Hepatocyte (in vitro differentiated cells): ENCODE measurements at regions not wholly inside any gene's neighbourhood (a gene's known extent, or its start where the extent isn't known, plus 50 kb on each side); places are given as distances from the start of the nearest gene placed in this dataset.
"Not testable (repeated sequence)": the region's sequence is repeated elsewhere in the genome, so short reads cannot be mapped to it uniquely, and the experiment has no call there.

Experiments used
- DNase-seq: peaks from one replicate; pipeline ENCODE4 v3.0.0-alpha.2; 2016; ENCODE audit warnings: low spot score
- H2AFZ ChIP-seq: fragments of 200-600 bp; sonication (generic); 2 replicates; pipeline ENCODE4 v1.6.0; 2016; ENCODE audit warnings: antibody characterized with exemption, mild to moderate bottlenecking
- H3K27ac ChIP-seq: fragments of 200-600 bp; sonication (generic); 2 replicates; pipeline ENCODE4 v1.5.1; 2016; ENCODE audit warnings: mild to moderate bottlenecking
- H3K27me3 ChIP-seq: fragments of 200-600 bp; sonication (generic); 2 replicates; pipeline ENCODE4 v1.6.1; 2016
- H3K36me3 ChIP-seq: fragments of 200-600 bp; sonication (generic); replicated peaks from 2 replicates; pipeline ENCODE4 v1.5.1; 2016; ENCODE audit warnings: low read depth; ENCODE audit not compliant: insufficient read depth
- H3K4me1 ChIP-seq: fragments of 200-600 bp; sonication (generic); 2 replicates; pipeline ENCODE4 v1.5.1; 2016; ENCODE audit warnings: mild to moderate bottlenecking, moderate library complexity; ENCODE audit not compliant: insufficient read depth
- H3K4me2 ChIP-seq: fragments of 200-600 bp; sonication (generic); 2 replicates; pipeline ENCODE4 v1.6.0; 2016
- H3K4me3 ChIP-seq: fragments of 200-600 bp; sonication (generic); 2 replicates; pipeline ENCODE4 v1.5.1; 2016; ENCODE audit warnings: mild to moderate bottlenecking
- H3K79me2 ChIP-seq: fragments of 200-600 bp; sonication (generic); 2 replicates; pipeline ENCODE4 v1.6.0; 2017; ENCODE audit warnings: mild to moderate bottlenecking
- H3K9me2 ChIP-seq: fragments of 200-600 bp; sonication (generic); replicated peaks from 2 replicates; pipeline ENCODE4 v1.6.0; 2017; ENCODE audit warnings: mild to moderate bottlenecking; ENCODE audit not compliant: insufficient read depth
- H3K9me3 ChIP-seq: fragments of 200-600 bp; sonication (generic); 2 replicates; pipeline ENCODE4 v1.5.1; 2016; ENCODE audit warnings: low read depth, mild to moderate bottlenecking
- H4K20me1 ChIP-seq: fragments of 200-600 bp; sonication (generic); 2 replicates; pipeline ENCODE4 v1.6.0; 2016; ENCODE audit warnings: mild to moderate bottlenecking; ENCODE audit not compliant: insufficient read depth, poor library complexity, severe bottlenecking
- CTCF ChIP-seq: fragments of 200-600 bp; sonication (generic); IDR thresholded peaks from 2 replicates; pipeline ENCODE4 v1.5.1; 2016; ENCODE audit warnings: antibody characterized with exemption, mild to moderate bottlenecking; ENCODE audit not compliant: poor library complexity
- EZH2 ChIP-seq: fragments of 200-600 bp; sonication (generic); IDR thresholded peaks from 2 replicates; pipeline ENCODE4 v1.6.1; 2016; ENCODE audit warnings: antibody characterized with exemption, mild to moderate bottlenecking, borderline replicate concordance
- EZH2phosphoT487 ChIP-seq: fragments of 200-600 bp; sonication (generic); IDR thresholded peaks from one replicate; pipeline ENCODE4 v1.6.1; 2018; ENCODE audit warnings: antibody characterized with exemption, mild to moderate bottlenecking, low read depth, moderate library complexity; ENCODE audit not compliant: unreplicated experiment, severe bottlenecking
- WGBS: methylation state at CpG from one replicate; pipeline ENCODE4 v1.1.6; 2016; ENCODE audit warnings: low lambda C conversion rate; ENCODE audit errors: missing lambda C conversion rate; 5-methylcytosine and 5-hydroxymethylcytosine counted together

GRCh38 chr2:149690825-149691224 lies 103.2 kb upstream of the MMADHC start:
- DNase-seq, result no peak
- H3K4me1 ChIP-seq, result no peaks in the 10 kb centered on the region
- WGBS, result 98% methylated on average over 2 of the region's 2 CpGs
- H3K9me2 ChIP-seq, result no peaks in the 10 kb centered on the region
- H3K36me3 ChIP-seq, result no peaks in the 10 kb centered on the region
- no peaks in the 10 kb centered on the region for H4K20me1 ChIP-seq
- no peaks in the 10 kb centered on the region for H3K27me3 ChIP-seq
- no peak for TF ChIP-seq EZH2
- no peak for TF ChIP-seq EZH2phosphoT487
- no peak for TF ChIP-seq CTCF
- no peak overlapping the region for H3K4me3 ChIP-seq
- H3K4me2 ChIP-seq, result no peak overlapping the region
- H3K79me2 ChIP-seq, result no peaks in the 10 kb centered on the region
- H3K9me3 ChIP-seq, result no peaks in the 10 kb centered on the region
- no peak overlapping the region for H2AFZ ChIP-seq
- no peak overlapping the region for H3K27ac ChIP-seq

- H3K79me2 ChIP-seq, result no peaks in the 10 kb centered on the region
- TF ChIP-seq CTCF, result no peak
- H3K4me3 ChIP-seq, result no peak overlapping the region
- H3K27ac ChIP-seq, result no peak overlapping the region
- H3K9me2 ChIP-seq, result no peaks in the 10 kb centered on the region
- H2AFZ ChIP-seq, result no peak overlapping the region
- 80% methylated on average over 2 of the region's 2 CpGs for WGBS
- DNase-seq, result no peak
- H3K9me3 ChIP-seq, result no peaks in the 10 kb centered on the region
- no peak overlapping the region for H3K4me2 ChIP-seq
- H3K36me3 ChIP-seq, result no peaks in the 10 kb centered on the region
- H4K20me1 ChIP-seq, result no peaks in the 10 kb centered on the region
- no peaks in the 10 kb centered on the region for H3K27me3 ChIP-seq
- no peaks in the 10 kb centered on the region for H3K4me1 ChIP-seq
Measured at GRCh38 chr2:149687052-149687427, 99.5 kb upstream of the MMADHC start.

- Histone ChIP-seq H3K4me1 (no peaks in the 10 kb centered on the region), H3K4me3 (no peak overlapping the region), H3K9me3 (no peaks in the 10 kb centered on the region), H3K36me3 (no peaks in the 10 kb centered on the region), H4K20me1 (no peaks in the 10 kb centered on the region), H2AFZ (no peak overlapping the region), H3K9me2 (no peaks in the 10 kb centered on the region), H3K4me2 (no peak overlapping the region), H3K79me2 (no peaks in the 10 kb centered on the region), H3K27me3 (no peaks in the 10 kb centered on the region), H3K27ac (no peak overlapping the region)
- no peak for DNase-seq
- TF ChIP-seq EZH2phosphoT487, result no peak
- TF ChIP-seq EZH2, result no peak
- no peak for TF ChIP-seq CTCF
- WGBS, result 64% methylated on average over 6 of the region's 6 CpGs
Measured at GRCh38 chr2:149686136-149687051, 98.8 kb upstream of the MMADHC start.

DNA sequence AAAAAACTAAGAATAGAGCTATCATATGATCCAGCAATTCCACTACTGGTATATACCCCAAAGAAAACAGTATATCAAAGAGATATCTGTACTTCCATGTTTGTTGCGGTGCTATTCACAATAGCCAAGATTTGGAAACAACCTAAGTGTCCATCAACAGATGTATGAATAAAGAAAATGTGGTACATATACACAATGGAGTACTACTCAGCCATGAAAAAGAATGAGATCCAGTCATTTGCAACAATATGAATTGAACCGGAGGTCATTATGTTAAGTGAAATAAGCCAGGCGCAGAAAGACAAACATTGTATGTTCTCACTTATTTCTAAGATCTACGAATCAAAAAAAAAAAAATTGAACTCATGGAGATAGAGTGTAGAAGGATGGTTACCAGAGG lies 97.8 kb upstream of the MMADHC start:
- not testable (repeated sequence) for H3K9me2 ChIP-seq, H3K9me3 ChIP-seq, H3K4me2 ChIP-seq, H3K4me3 ChIP-seq, H3K4me1 ChIP-seq, DNase-seq, H3K27me3 ChIP-seq, H3K27ac ChIP-seq, H3K36me3 ChIP-seq, H2AFZ ChIP-seq, H4K20me1 ChIP-seq, H3K79me2 ChIP-seq
- 95% methylated on average over 4 of the region's 4 CpGs for WGBS
